ENCODE measurements at regions not wholly inside any gene's neighbourhood (a gene's known extent, or its start where the extent isn't known, plus 50 kb on each side); places are given as distances from the start of the nearest gene placed in this dataset.

DNA sequence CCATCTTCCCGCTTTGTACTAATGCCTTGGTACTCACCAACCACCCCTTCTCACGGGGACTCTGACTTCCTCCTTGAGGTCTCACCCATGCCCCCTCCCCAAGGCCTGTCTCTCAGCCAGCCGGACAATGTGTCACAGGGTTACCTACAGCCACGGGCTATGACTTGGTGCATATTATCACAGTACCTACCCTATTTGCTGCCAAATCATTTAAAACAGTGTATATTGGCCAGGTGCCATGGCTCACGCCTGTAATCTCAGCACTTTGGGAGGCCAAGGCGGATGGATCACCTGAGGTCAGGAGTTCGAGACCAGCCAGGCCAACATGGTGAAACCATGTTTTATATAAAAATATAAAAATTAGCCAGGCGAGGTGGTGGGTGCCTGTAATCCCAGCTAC is 93.4 kb upstream of the TBL1XR1 start:
- Histone ChIP-seq H3K27me3 (no peaks in the 10 kb centered on the region), H3K27ac (no peak overlapping the region), H3K4me3 (ENCODE audit: low read depth in 1 of 2, low read length in 1 of 2) (no peak overlapping the region), H3K36me3 (no peaks in the 10 kb centered on the region), H3K9me3 (no peaks in the 10 kb centered on the region), H3K4me1 (ENCODE audit: control insufficient read depth in 1 of 2, insufficient read depth in 1 of 2, low read depth in 1 of 2, low read length in 1 of 2) (peaks cover 10% of the 10 kb centered on the region in 2 experiments)
- TF ChIP-seq, protein P1, sequence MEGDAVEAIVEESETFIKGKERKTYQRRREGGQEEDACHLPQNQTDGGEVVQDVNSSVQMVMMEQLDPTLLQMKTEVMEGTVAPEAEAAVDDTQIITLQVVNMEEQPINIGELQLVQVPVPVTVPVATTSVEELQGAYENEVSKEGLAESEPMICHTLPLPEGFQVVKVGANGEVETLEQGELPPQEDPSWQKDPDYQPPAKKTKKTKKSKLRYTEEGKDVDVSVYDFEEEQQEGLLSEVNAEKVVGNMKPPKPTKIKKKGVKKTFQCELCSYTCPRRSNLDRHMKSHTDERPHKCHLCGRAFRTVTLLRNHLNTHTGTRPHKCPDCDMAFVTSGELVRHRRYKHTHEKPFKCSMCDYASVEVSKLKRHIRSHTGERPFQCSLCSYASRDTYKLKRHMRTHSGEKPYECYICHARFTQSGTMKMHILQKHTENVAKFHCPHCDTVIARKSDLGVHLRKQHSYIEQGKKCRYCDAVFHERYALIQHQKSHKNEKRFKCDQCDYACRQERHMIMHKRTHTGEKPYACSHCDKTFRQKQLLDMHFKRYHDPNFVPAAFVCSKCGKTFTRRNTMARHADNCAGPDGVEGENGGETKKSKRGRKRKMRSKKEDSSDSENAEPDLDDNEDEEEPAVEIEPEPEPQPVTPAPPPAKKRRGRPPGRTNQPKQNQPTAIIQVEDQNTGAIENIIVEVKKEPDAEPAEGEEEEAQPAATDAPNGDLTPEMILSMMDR (IDR thresholded peaks at IDR 0.05) = no peak

GRCh38 chr3:177294221-177294620 is 96.9 kb upstream of the TBL1XR1 start:
- H3K36me3 ChIP-seq = no peaks in the 10 kb centered on the region
- no peak overlapping the region for H3K4me3 ChIP-seq (ENCODE audit: low read depth in 1 of 2, low read length in 1 of 2)
- no peaks in the 10 kb centered on the region for H3K9me3 ChIP-seq
- TF ChIP-seq, protein P1 (IDR thresholded peaks at IDR 0.05) = no peak
- no peaks in the 10 kb centered on the region for H3K27me3 ChIP-seq
- H3K27ac ChIP-seq = no peak overlapping the region
- peaks cover 10% of the 10 kb centered on the region in 2 experiments for H3K4me1 ChIP-seq (ENCODE audit: control insufficient read depth in 1 of 2, insufficient read depth in 1 of 2, low read depth in 1 of 2, low read length in 1 of 2)

DNA sequence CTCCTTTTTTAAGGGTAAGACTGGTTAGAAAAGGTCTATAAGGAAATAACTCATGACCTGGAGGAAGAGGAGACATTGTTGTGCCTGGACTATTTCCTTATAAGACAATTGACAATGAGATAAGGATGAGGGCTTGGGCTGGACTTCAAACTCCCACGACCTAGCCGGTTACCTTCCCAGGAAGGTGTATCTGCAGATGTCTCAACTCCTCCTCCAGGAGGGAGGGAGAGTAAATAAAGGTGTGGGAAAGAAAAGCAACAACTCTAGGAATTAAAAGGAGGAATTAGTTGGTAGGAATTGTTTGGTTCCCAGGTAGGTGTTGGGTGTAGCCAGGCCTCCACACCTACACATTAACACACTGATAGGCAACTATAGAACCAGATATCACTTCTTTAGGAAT is 97.8 kb upstream of the TBL1XR1 start:
- Histone ChIP-seq H3K4me3 (ENCODE audit: low read depth in 1 of 2, low read length in 1 of 2) (no peak overlapping the region), H3K36me3 (no peaks in the 10 kb centered on the region), H3K27ac (no peak overlapping the region), H3K4me1 (ENCODE audit: control insufficient read depth in 1 of 2, insufficient read depth in 1 of 2, low read depth in 1 of 2, low read length in 1 of 2) (peaks cover 8 to 10% of the 10 kb centered on the region in 2 experiments), H3K27me3 (no peaks in the 10 kb centered on the region), H3K9me3 (no peaks in the 10 kb centered on the region)
- TF ChIP-seq, protein P1 (IDR thresholded peaks at IDR 0.05) = no peak

DNA sequence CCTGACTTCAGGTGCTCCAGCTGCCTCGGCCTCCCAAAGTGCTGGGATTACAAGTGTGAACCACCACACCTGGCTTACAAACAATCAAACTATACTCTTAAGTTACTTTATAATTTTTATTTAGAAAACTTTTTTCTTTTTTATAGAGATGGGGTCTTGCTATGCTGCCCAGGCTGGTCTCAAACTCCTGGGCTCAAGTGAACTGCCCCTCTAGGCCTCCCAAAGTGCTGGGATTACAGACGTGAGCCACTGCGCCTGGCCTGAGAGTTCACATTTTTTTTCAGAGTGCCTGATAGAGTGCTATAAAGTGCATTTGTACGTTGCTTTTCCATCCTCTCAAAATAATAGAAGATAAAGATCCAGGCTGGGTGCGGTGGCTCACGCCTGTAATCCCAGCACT is 102.0 kb upstream of the TBL1XR1 start:
- Histone ChIP-seq H3K4me1 (ENCODE audit: control insufficient read depth in 1 of 2, insufficient read depth in 1 of 2, low read depth in 1 of 2, low read length in 1 of 2) (peaks cover 6 to 7% of the 10 kb centered on the region in 2 experiments), H3K4me3 (ENCODE audit: low read depth in 1 of 2, low read length in 1 of 2) (no peak overlapping the region), H3K27me3 (no peaks in the 10 kb centered on the region), H3K36me3 (no peaks in the 10 kb centered on the region), H3K9me3 (no peaks in the 10 kb centered on the region), H3K27ac (no peak overlapping the region)
- TF ChIP-seq, protein P1 (IDR thresholded peaks at IDR 0.05) = no peak

- Histone ChIP-seq H3K36me3 (no peaks in the 10 kb centered on the region), H3K4me1 (ENCODE audit: control insufficient read depth in 1 of 2, insufficient read depth in 1 of 2, low read depth in 1 of 2, low read length in 1 of 2) (peaks cover 6 to 7% of the 10 kb centered on the region in 2 experiments), H3K27ac (peak overlapping the region; percentile 42), H3K27me3 (no peaks in the 10 kb centered on the region), H3K4me3 (ENCODE audit: low read depth in 1 of 2, low read length in 1 of 2) (no peak overlapping the region), H3K9me3 (no peaks in the 10 kb centered on the region)
- TF ChIP-seq, protein P1 (IDR thresholded peaks at IDR 0.05) = no peak
Observed at GRCh38 chr3:177300039-177300833, 103.0 kb upstream of the TBL1XR1 start.
